Effector memory CD8-positive, alpha-beta T cell (primary cell): ENCODE measurements at regions not wholly inside any gene's neighbourhood (a gene's known extent, or its start where the extent isn't known, plus 50 kb on each side); places are given as distances from the start of the nearest gene placed in this dataset.
"Not testable (repeated sequence)": the region's sequence is repeated elsewhere in the genome, so short reads cannot be mapped to it uniquely, and the experiment has no call there.

Experiments used
- ATAC-seq: fragments of 150-1000 bp; cut with Tn5 transposase; replicated peaks from 2 replicates; pipeline ENCODE4 v1.10.0; 2021; ENCODE audit warnings: mild to moderate bottlenecking, moderate library complexity
- DNase-seq, 3 experiments: peaks; one replicate each; pipeline ENCODE4 v3.0.0; 2021
- H3K27ac Mint-ChIP-seq, 2 donors: one replicate each; pipeline ENCODE4 v1.8.0; 2022; ENCODE audit warnings: mild to moderate bottlenecking in 2 of 2, mixed read lengths in 2 of 2, moderate library complexity in 2 of 2
- H3K27me3 Mint-ChIP-seq, 2 donors: one replicate each; pipeline ENCODE4 v1.8.0; 2022; ENCODE audit warnings: mixed read lengths in 2 of 2
- H3K36me3 Mint-ChIP-seq: one replicate; pipeline ENCODE4 v1.8.0; 2022; ENCODE audit warnings: mild to moderate bottlenecking, moderate library complexity, mixed read lengths; ENCODE audit not compliant: insufficient read depth
- H3K4me1 Mint-ChIP-seq, 2 donors: one replicate each; pipeline ENCODE4 v1.8.0; 2022; ENCODE audit warnings: low read depth in 2 of 2, mixed read lengths in 2 of 2
- H3K4me3 Mint-ChIP-seq, 2 donors: one replicate each; pipeline ENCODE4 v1.8.0; 2022; ENCODE audit warnings: mild to moderate bottlenecking in 2 of 2, mixed read lengths in 2 of 2, moderate library complexity in 2 of 2
- H3K9me3 Mint-ChIP-seq, 2 donors: one replicate each; pipeline ENCODE4 v1.8.0; 2022; ENCODE audit warnings: mixed read lengths in 2 of 2

DNA sequence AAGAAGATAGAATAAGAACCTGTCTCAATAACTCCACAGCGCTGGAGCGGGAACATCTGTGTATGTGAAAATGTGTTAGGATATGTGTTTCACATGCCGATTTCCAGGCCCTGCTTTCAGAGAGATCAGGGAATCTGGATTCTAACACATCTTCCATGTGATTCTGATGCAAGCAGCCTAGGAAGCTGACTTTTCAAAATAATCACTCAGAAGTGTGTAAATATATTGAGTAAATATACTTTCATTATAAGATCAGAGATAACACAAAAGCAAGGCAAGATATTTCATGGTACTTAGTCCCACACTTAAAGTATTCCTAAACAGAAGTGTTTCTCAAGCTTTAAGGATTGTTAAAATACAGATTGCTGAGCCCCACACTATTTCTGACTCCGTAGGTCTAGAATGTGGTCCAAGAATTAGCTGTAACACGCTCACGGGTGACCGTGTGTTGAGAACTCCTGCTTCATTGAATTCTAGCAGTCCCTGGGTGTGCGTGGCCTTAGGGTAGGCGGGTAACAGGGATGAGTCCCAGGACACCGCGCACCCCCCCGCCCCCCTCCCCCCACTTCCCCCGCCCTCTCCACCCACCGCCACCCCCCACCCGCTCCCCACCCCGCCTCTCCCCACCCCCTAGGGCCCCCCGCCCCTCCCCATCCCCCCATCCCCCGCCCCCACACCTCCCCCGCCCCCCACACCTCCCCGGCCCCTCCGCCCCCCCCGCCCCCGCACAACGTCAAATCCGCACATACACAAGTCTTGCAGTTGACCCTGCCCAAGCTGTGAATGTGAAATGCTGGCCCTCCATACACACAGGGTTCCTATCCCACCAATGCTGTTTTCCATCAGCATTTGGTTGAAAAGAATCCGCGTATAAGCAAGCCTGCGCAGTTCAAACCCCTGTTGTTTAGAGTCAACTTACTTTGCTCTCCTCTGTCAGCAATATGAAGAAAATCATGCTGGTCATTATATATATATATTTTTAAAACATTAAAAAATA lies 94.2 kb upstream of the SLC39A10 start:
- ATAC-seq, result no peak
- peak overlapping the region; percentile 66 to 97 for H3K27ac Mint-ChIP-seq
- H3K27me3 Mint-ChIP-seq, result no peaks in the 10 kb centered on the region
- H3K9me3 Mint-ChIP-seq, result no peaks in the 10 kb centered on the region
- peaks cover 4% of the 10 kb centered on the region for H3K36me3 Mint-ChIP-seq
- peak overlapping the region; percentile 84 to 85 for H3K4me3 Mint-ChIP-seq
- H3K4me1 Mint-ChIP-seq, result peaks cover 46 to 55% of the 10 kb centered on the region in 2 donors
- peak in 1 of 3 experiments; percentile 6 for DNase-seq

DNA sequence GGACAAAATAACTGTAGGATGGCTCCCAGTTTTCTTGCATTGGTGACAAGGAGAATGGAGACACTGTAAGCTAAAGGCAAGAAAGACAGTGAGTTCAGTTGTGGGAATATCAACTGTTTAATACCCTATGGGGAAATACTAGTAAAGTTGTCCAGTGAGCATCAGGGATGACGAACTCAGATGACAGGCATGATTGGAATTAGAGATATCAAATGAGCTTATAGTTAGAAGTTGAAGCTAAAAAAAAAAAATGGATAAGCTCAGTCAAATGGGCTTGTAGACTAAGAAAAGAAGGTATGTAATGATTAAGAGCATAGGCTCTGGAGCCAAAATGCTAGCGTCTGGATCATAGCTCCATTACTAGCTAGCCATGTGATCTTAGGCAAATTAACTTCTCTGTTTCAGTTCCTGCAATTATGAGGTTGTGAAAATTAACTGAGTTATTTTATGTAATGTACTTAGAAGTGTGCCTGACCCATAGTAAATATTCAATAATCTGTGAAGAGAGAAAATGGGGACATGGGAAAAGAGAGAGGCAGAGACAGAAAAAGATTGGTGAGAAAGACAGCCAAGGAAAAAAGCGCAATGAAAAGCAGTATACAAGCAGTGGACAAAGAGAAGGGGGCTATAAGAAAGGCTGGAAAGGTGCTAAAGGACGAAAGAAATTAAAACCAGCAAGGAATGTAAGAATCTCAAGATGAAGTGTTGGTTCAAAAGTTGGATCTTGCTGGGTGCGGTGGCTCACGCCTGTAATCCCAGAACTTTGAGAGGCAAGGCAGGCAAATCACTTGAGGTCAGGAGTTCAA lies 95.7 kb upstream of the SLC39A10 start:
- no peaks in the 10 kb centered on the region for H3K27me3 Mint-ChIP-seq
- no peaks in the 10 kb centered on the region for H3K9me3 Mint-ChIP-seq
- ATAC-seq, result no peak
- peak overlapping the region; percentile 66 to 97 for H3K27ac Mint-ChIP-seq
- DNase-seq, result no peak
- H3K36me3 Mint-ChIP-seq, result peaks cover 4% of the 10 kb centered on the region
- peak overlapping the region; percentile 84 to 85 for H3K4me3 Mint-ChIP-seq
- peaks cover 46 to 60% of the 10 kb centered on the region in 2 donors for H3K4me1 Mint-ChIP-seq

DNA sequence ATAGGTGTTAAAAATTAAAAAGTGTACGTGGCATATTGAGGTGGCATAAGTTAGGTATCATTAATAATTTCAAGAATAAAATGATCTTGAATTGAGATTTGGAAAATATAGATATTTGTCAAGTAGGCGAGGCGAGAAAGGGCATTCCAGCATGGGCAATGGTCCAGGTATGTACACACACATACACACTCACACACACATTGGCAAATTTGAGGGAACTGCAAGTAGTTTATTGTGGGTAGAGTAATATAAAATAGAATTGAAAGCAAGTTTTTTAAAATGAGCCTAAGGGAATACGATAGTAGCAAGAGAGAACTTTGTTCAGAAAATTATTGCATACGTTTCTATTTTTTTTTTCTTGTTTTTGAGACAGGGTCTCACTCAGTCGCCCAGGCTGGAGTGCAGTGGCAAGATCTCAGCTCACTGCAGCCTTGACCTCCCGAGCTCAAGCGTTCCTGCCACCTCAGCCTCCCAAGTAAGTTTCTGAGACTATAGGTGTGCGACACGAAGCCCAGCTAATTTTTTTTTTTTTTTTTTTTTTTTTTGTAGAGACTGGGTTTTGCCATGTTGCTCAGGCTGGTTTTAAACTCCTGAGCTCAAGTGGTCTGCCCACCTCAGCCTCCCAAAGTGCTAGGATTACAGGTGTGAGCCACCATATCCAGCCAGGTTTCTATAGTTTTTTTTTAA lies 96.7 kb upstream of the SLC39A10 start:
- Mint-ChIP-seq H3K27me3 (no peaks in the 10 kb centered on the region), H3K4me3 (peak overlapping the region; percentile 84 to 85), H3K9me3 (no peaks in the 10 kb centered on the region), H3K27ac (peak overlapping the region; percentile 66 to 97), H3K4me1 (peaks cover 46 to 60% of the 10 kb centered on the region in 2 donors), H3K36me3 (peaks cover 4% of the 10 kb centered on the region)
- ATAC-seq (no peak), DNase-seq (no peak)

DNA sequence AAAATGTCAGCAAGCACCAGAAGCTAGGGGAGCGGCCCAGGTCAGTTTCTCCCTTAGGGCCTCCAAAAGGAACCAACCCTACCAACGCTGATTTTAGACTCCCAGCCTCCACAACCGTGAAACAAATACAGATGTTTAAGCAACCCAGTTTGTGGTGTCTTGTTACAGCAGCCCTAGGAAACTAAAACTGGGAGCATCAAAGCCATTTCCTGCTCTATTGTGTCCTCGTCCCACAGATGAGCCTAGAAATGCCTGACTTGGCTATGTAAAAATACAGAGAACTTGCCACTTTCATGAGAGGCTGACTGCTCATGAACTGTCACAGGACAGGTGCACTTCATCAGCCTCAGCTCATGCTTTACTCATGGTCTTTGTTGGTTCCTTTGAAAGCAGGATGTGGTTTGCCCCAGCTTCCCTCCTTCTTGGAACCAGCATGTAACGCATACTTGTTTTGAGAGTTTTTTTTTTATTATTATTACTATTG lies 97.6 kb upstream of the SLC39A10 start:
- peaks cover 46 to 53% of the 10 kb centered on the region in 2 donors for H3K4me1 Mint-ChIP-seq
- peak; percentile 56 to 69 (median 56) for DNase-seq
- ATAC-seq, result peak; percentile 92
- H3K9me3 Mint-ChIP-seq, result no peaks in the 10 kb centered on the region
- no peaks in the 10 kb centered on the region for H3K27me3 Mint-ChIP-seq
- H3K36me3 Mint-ChIP-seq, result peaks cover 4% of the 10 kb centered on the region
- peak overlapping the region; percentile 66 to 97 for H3K27ac Mint-ChIP-seq
- H3K4me3 Mint-ChIP-seq, result peak overlapping the region; percentile 74 to 85

DNA sequence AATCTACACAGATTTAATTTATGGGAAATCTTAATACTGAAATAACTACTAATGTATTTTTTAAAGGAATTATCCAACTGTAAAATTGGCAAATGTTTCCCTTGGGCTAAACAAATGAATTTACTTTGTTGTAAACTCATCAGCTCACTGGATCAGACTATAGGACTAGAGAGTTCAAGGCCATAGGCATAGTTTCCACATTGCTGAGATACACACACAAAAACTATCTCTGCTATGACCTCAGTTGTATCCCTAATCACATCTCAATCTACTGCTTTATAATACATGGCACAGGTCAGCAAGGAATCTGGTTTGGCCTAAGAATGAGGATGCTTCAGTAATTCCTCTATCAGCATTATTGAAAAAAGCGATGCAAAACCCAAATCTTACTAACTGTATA lies 101.1 kb upstream of the SLC39A10 start:
- DNase-seq, result no peak
- H3K27me3 Mint-ChIP-seq, result no peaks in the 10 kb centered on the region
- H3K36me3 Mint-ChIP-seq, result peaks cover 4% of the 10 kb centered on the region
- peaks cover 0 to 2% of the 10 kb centered on the region in 2 donors for H3K9me3 Mint-ChIP-seq
- H3K4me3 Mint-ChIP-seq, result no peak overlapping the region
- no peak for ATAC-seq
- H3K4me1 Mint-ChIP-seq, result peaks cover 32 to 40% of the 10 kb centered on the region in 2 donors
- H3K27ac Mint-ChIP-seq, result peak overlapping the region in 1 of 2 donors; percentile 46

DNA sequence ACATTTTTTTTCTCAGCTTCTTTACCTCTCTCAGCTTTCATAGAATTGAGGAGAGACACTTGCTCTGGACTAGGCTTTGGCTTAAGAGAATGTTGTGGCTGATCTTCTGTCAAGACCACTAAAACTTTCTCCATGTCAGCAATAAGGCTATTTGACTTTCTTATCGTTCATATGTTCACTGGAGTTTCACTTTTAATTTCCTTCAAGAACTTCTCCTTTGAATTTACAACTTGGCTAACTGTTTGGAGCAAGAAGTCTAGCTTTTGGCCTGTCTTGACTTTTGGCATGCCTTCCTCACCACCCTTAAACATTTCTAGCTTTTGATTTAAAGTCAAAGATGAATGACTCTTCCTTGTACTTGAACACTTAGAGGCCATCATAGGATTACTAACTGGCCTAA lies 104.4 kb upstream of the SLC39A10 start:
- ATAC-seq, result no peak
- H3K4me1 Mint-ChIP-seq, result peaks cover 16 to 20% of the 10 kb centered on the region in 2 donors
- no peak for DNase-seq

DNA sequence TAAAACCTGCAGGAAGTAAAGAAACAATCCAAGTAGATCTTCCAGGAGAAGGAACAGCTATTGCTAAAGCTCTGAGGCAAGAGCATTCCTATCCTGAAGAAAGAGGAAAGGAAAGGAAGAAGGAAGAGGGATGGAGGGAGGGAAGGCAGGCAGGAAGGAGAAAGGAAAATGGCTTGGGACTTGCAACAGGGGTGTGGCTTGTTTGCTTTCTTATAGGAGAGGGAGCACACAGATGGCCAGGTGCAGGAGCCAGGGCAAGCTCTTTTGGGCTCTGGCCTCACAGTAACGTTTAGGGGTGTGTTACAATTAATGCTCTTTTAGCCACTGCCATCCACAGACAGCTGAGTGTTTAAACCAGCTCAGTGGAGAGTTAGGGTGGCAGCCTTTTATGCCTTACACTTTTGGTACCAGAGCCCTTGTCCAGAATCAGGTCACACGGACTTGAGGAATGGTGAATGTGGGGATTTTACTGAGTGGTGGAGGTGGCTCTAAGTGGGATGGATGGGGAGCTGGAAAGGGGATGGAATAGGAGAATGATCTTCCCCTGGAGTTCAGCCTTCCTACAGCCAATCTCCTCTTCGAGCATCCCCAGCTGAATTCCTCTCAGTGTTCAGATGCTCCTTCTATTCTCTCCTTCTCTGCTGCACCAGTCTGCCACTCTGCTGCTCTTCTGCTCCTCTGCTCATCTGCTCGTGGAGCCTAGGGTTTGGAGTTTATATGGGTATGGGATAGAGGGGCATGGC lies 108.7 kb upstream of the SLC39A10 start:
- DNase-seq (no peak), ATAC-seq (no peak)
- Mint-ChIP-seq H3K9me3 (peaks cover 0 to 2% of the 10 kb centered on the region in 2 donors), H3K4me1 (peaks cover 19 to 24% of the 10 kb centered on the region in 2 donors), H3K36me3 (no peaks in the 10 kb centered on the region), H3K4me3 (no peak overlapping the region), H3K27ac (no peak overlapping the region), H3K27me3 (no peaks in the 10 kb centered on the region)

More for the DNA sequence above, 104.4 kb upstream of the SLC39A10 start:
- peak overlapping the region; percentile 52 to 69 for H3K4me3 Mint-ChIP-seq
- H3K27ac Mint-ChIP-seq, result no peak overlapping the region
- no peaks in the 10 kb centered on the region for H3K36me3 Mint-ChIP-seq
- no peaks in the 10 kb centered on the region for H3K27me3 Mint-ChIP-seq
- H3K9me3 Mint-ChIP-seq, result peaks cover 0 to 2% of the 10 kb centered on the region in 2 donors

DNA sequence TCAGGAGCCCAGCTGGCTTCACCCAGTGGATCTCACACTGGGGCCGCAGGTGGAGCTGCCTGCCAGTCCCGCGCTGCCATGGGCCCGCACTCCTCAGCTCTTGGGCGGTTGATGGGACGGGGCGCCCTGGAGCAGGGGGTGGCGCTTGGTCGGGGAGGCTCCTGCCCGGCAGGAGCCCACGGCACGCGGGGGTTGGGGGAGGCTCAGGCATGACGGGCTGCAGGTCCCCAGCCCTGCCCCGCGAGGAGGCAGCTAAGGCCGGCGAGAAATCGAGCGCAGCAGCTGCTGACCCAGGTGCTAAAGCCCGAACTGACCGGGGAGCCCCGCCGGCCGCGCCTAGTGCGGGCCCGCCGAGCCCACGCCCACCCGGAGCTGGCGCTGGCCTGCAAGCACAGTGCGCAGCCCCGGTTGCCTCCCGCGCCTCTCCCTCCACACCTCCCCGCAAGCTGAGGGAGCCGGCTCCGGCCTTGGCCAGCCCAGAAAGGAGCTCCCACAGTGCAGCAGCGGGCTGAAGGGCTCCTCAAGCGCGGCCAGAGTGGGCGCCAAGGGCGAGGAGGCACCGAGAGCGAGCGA lies 109.7 kb upstream of the SLC39A10 start:
- DNase-seq, H3K27ac Mint-ChIP-seq, ATAC-seq, H3K36me3 Mint-ChIP-seq, H3K27me3 Mint-ChIP-seq, H3K9me3 Mint-ChIP-seq, H3K4me3 Mint-ChIP-seq: not testable (repeated sequence)
- H3K4me1 Mint-ChIP-seq, result peaks cover 21 to 25% of the 10 kb centered on the region in 2 donors

DNA sequence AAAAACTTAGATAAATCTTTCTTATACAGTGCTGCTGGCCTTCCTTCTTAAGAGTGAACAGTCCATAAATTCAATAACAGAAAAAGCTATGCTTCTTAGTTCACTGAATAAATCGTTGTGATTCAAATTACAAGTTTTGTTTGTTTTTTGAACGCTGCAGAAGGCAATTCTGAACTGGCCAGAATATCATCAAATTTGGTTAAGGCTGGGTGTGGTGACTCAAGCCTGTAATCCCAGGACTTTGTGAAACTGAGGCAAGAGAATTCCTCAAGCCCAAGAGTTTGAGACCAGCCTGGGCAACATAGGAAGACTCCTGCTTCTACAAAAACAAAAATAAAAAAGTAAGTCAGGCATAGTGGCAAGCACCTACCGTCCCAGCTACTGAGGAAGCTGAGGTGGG lies 111.2 kb upstream of the SLC39A10 start:
- ATAC-seq (no peak), DNase-seq (no peak)
- no peak overlapping the region for H3K4me3 Mint-ChIP-seq
- peaks cover 19 to 21% of the 10 kb centered on the region in 2 donors for H3K4me1 Mint-ChIP-seq
- H3K9me3 Mint-ChIP-seq, result no peaks in the 10 kb centered on the region
- no peaks in the 10 kb centered on the region for H3K36me3 Mint-ChIP-seq
- no peak overlapping the region for H3K27ac Mint-ChIP-seq
- H3K27me3 Mint-ChIP-seq, result no peaks in the 10 kb centered on the region

DNA sequence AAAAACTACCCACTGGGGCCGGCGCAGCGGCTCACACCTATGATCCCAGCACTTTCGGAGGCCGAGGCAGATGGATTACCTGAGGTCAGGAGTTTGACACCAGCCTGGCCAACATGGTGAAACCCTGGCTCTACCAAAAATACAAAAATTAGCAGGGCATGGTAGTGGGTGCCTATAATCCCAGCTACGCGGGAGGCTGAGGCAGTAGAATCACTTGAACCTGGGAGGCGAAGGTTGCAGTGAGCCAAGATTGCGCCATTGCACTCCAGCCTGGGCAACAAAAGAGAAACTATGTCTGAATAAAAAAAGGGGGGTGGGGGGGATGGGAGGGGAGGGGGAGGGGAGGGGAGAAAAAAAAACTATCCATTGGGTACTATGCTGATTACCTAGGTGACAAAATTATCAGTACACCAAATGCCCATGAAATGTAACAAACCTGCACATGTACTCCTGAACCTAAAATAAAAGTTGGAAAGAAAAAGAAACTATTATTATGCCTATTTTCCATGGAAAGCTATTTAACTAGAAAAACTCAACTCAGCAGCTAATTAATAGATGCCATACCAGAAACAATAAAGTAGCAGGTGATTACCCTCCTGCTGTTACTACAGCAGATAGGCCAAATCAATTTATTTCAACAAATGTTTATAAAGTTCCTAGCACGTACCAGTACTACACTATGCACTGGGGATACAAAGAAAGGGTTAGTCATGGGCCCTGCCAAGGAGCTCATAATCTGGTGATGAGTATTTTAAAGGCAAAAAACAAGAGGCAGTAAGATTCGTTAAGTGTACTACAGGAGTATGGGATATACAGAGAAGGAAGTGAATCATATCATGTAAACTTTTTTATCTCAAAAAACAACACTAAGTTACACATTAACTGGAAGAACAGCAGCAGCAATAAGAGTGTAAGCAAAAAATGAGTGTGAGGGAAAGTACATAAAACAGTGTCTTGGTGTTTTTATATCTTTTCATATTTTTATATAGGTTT lies 112.8 kb upstream of the SLC39A10 start:
- ATAC-seq (no peak), DNase-seq (no peak)
- H3K27ac Mint-ChIP-seq, result no peak overlapping the region
- H3K9me3 Mint-ChIP-seq, result no peaks in the 10 kb centered on the region
- no peaks in the 10 kb centered on the region for H3K36me3 Mint-ChIP-seq
- H3K27me3 Mint-ChIP-seq, result no peaks in the 10 kb centered on the region
- H3K4me1 Mint-ChIP-seq, result peaks cover 19 to 21% of the 10 kb centered on the region in 2 donors
- H3K4me3 Mint-ChIP-seq, result no peak overlapping the region

DNA sequence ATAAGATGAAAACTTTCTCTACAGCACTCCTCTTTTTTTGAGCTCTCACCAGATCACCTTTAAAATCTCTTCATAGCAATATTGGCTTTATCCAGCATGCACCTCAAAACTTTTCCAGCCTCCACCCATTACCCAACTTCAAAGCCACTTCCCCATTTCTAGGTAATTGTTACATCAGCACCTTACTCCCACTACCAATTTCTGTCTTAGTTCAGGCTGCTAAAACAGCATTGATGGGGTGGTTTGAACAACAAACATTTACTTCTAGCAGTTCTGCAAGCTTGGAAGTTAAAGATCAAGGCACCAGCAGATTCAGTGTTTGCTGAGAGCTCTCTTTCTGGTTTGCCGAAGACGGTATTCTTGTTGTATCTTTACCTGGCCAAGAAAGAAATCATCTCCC lies 114.0 kb upstream of the SLC39A10 start:
- no peaks in the 10 kb centered on the region for H3K9me3 Mint-ChIP-seq

More for the DNA sequence above, 114.0 kb upstream of the SLC39A10 start:
- Mint-ChIP-seq H3K27ac (no peak overlapping the region), H3K36me3 (no peaks in the 10 kb centered on the region), H3K27me3 (no peaks in the 10 kb centered on the region), H3K4me3 (no peak overlapping the region), H3K4me1 (peaks cover 15 to 26% of the 10 kb centered on the region in 2 donors)
- DNase-seq, result no peak
- ATAC-seq, result no peak
